RWPE1 (cell line): ENCODE measurements at regions not wholly inside any gene's neighbourhood (a gene's known extent, or its start where the extent isn't known, plus 50 kb on each side); places are given as distances from the start of the nearest gene placed in this dataset.

Experiments
- CTCF ChIA-PET: fragments of 350-600 bp; sonication (Branson Sonifier 250); formaldehyde crosslinking; extraction: SDS; loops from one replicate; lab custom pipeline; 2021; lab: Yijun Ruan, JAX
- POLR2A ChIA-PET: fragments of 400-600 bp; formaldehyde crosslinking; extraction: SDS; loops from one replicate; lab custom pipeline; 2020; ENCODE audit warnings: antibody characterized with exemption; ENCODE audit not compliant: low non-redundant PET; lab: Yijun Ruan, JAX
- DNase-seq: peaks from one replicate; pipeline ENCODE4 v3.0.0; 2012; ENCODE audit warnings: low spot score
- H3K27ac ChIP-seq: fragments of 450-650 bp; 2 replicates; pipeline ENCODE4 v1.5.1; 2017
- CTCF ChIP-seq: fragments of 450-650 bp; conservative IDR thresholded peaks from 2 replicates; pipeline ENCODE4 v1.5.1; 2017; ENCODE audit warnings: low read depth, mild to moderate bottlenecking

DNA sequence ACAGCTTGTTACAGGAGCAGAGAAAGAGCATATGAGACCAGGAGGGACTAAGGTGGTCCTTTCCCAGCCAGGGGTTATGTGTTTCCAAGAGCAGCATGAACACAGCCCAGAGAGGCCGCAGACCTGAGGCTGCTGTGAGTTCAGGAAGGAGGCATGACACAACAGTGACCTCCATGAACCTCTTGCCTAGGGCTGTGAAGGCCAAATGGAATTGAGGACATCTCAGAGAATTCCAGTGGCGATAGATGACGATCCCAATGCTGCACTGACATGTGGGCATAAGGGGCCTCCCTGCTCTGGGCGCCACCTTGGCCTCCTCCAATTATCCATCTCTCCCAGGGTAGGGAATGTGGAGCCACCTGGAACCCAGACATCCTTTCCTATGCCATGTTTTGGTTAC, 79.9 kb upstream of the FUCA2 start:
- CTCF ChIA-PET = interaction anchor here (0.6 to 0.7 kb wide), 4 partner anchors 67 to 247 kb away, joined by 3 to 5 read pairs (median 3); no protein-coding TSS in a partner anchor
- POLR2A ChIA-PET = no interaction called here
- no peak overlapping the region for H3K27ac ChIP-seq
- no peak for TF ChIP-seq CTCF
- DNase-seq = no peak

- POLR2A ChIA-PET = no interaction called here
- CTCF ChIA-PET = no interaction called here
- TF ChIP-seq CTCF = no peak
- DNase-seq = no peak
- no peak overlapping the region for H3K27ac ChIP-seq
These were observed 77.6 kb upstream of the FUCA2 start for GRCh38 chr6:143589162-143589561.

- ChIA-PET CTCF (interaction anchor here (0.8 to 0.9 kb wide), 2 partner anchors 9 to 11 kb away, joined by 3 read pairs; no protein-coding TSS in a partner anchor), POLR2A (no interaction called here)
- H3K27ac ChIP-seq = no peak overlapping the region
- DNase-seq = no peak
- no peak for TF ChIP-seq CTCF
These were observed 75.0 kb upstream of the FUCA2 start for GRCh38 chr6:143586557-143586956.

- ChIA-PET POLR2A (no interaction called here), CTCF (interaction anchor here (0.7 to 0.9 kb wide), 3 partner anchors 8 to 10 kb away, joined by 3 to 4 read pairs (median 3); no protein-coding TSS in a partner anchor)
- H3K27ac ChIP-seq = no peak overlapping the region
- no peak for DNase-seq
- no peak for TF ChIP-seq CTCF
These were observed 74.2 kb upstream of the FUCA2 start for GRCh38 chr6:143585716-143586115.

DNA sequence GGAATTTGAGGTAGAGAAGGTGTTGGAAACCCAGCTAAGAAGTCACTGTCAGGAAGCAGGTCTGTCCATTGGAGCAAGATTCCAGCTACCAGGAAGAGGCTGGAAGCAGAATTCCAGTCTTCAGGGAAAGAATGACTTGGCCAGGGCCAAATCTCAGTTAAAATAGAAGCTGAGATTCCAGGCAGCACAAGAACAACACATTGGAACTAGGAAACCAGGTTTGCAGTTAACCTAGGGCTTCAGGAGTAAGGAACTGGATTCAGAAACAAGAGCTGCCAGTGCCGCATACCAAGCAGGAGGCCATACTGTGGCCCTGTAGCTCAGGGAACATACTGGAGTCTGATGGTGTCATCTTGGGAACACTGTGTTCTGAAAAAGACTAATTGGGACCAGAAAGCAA, 73.7 kb upstream of the FUCA2 start:
- ChIA-PET CTCF (interaction anchor here (0.7 kb wide), 3 partner anchors 10 to 1424 kb away, joined by 3 to 4 read pairs (median 3); no protein-coding TSS in a partner anchor), POLR2A (no interaction called here)
- H3K27ac ChIP-seq = no peak overlapping the region
- no peak for TF ChIP-seq CTCF
- DNase-seq = no peak

DNA sequence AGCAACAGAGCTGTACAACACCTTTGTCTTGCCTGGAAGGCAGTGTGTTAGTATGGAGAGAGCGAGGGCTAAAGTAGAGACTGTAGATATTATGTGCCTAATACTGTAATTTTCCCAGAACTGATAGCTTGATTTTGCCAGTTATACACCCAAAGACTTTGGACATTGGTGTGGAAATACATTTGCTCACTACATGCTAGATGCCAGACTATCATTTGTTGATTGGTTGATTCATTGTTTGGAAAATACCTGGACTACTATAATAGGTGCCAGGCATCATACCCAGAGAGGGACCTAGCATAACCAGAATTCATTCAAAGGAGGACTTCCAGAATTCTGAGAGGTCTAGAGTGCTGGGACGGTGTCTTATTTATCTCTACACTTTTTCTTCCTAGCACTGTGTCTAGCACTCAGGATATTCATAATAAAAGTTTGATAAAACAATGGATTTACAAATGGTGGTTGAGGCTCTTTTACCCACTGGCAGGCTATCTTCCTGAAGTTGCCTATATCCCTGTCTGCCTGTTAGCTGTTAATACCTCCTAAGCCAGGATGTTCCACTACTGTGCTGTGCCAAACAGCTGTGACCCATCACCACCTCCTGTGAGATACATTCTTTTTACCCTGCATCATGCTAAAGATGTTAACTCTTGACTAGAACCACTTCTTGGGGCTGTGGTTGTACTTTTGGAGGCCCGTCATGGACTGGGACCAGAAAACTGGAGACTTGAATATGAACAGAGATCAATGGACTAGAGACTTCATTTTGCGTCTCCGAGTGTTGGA, 72.2 kb upstream of the FUCA2 start:
- no peak overlapping the region for H3K27ac ChIP-seq
- no peak for TF ChIP-seq CTCF
- ChIA-PET CTCF (no interaction called here), POLR2A (no interaction called here)
- DNase-seq = no peak
